HG02852 (cell line): ENCODE measurements at regions not wholly inside any gene's neighbourhood (a gene's known extent, or its start where the extent isn't known, plus 50 kb on each side); places are given as distances from the start of the nearest gene placed in this dataset.

Source experiments
- ATAC-seq: cut with Tn5 transposase; IDR thresholded peaks from one replicate; pipeline ENCODE4 v1.9.1; 2021; ENCODE audit warnings: mild to moderate bottlenecking, moderate library complexity; ENCODE audit not compliant: unreplicated experiment

- ATAC-seq: no peak
Measured at GRCh38 chr12:59260202-59260601, 335.6 kb upstream of the SLC16A7 start.

GRCh38 chr12:59252731-59253130, 332.4 kb upstream of the LRIG3 start:
- ATAC-seq: no peak

GRCh38 chr12:59250766-59251165, 330.5 kb upstream of the LRIG3 start:
- no peak for ATAC-seq

DNA sequence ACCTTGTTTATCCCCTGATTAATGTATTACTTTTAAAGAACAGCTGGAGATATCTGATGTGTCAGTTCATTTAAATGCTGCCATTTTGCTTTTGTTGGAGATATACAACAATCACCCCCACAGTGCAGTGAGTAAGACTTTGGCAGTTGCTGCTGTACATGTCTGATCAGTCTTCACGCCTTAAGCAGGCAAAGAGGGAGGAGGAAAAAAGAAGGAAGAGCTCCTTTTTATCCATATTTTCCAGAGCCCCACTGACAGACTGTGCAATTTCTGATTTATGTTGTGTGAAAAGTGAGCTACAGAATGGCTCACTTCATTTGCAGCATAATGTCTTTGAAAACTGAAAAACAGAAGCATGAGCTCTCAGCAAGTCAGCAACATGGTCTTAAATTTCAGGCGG, 319.7 kb upstream of the LRIG3 start:
- ATAC-seq: no peak

DNA sequence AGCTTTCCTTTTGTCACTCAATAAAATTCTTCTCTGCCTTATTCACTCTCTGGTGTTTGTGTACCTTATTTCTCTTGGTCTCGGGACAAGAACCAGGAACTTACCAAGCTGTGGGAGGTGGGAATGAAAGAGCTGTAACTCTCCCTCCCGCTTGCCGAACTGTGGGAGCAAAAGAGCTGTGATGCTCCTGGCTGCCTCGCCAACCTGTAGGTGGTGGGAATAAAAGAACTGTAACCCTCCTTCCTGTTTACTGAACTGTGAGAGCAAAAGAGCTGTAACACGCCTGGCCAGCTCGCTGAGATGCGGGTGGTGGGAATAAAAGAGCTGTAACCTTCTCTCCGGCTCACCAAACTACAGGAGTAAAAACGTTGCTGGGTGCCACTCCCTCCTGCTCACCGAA, 314.1 kb upstream of the LRIG3 start:
- no peak for ATAC-seq

- ATAC-seq: no peak
Measured at GRCh38 chr12:59230334-59230733, 310.0 kb upstream of the LRIG3 start.

DNA sequence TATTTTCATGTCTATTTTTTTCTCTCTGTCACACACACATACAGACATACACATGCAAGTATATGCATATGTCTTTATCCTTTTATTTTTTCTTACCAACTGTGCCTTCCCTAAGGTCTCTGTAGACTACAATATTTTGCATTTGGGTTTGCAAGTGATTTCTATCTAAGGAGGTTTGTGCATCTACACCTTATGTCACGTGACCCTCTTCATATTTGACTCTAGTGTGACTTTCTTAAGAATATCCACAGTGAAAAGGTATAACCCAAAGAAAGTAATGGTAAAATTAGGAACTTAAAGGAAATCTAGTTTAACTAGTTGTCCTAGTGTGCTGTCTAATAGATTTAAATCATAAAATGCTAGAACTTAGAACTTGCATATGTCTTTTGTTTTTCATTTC, 298.8 kb upstream of the LRIG3 start:
- ATAC-seq: no peak

DNA sequence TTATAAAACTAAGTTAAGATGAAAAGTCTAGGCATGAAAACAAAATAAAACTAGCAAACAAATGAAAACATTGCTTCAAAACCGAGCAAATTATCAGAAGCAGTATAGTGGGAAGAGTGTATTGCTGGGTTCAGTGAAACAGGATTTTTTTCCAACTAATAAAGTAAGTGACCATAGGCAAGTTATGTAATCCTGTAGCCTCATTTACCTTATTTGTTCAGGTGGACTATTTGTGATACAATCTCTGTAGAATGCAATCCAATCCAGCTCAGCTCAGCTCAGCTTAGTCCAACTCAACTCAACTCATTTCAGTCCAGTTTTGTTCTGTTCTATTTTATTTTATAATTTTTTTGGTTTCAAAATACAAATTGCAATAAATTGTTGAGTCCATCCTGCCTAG, 276.7 kb upstream of the LRIG3 start:
- no peak for ATAC-seq

- ATAC-seq: no peak
Measured at GRCh38 chr12:59194794-59195193, 274.5 kb upstream of the LRIG3 start.

DNA sequence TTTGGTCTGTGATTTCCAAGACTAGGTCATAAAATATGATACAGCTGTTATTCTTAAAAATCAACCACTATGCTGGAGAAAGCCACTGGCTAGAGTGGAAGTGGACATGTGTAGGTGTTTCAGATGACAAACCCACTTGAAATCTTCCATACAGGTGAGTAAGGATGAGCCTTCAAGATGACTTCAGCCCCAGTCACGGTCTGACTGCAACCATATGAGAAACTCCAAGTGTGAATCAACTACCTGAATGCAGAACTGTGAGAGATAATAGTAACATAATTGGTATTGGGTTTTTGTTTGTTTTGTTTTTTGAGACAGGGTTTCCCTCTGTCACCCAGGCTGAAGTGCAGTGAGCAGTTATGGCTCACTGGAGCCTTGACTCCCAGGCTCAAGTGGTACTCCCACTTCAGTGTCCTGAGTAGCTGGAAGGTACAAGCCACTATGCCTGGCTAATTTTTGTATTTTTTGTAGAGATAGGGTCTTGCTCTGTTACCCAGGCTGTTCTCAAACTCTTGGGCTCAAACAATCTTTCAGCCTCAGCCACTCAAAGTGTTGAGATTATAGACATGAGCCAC, 273.3 kb upstream of the LRIG3 start:
- no peak for ATAC-seq

GRCh38 chr12:59191372-59191771, 271.1 kb upstream of the LRIG3 start:
- no peak for ATAC-seq

GRCh38 chr12:59186451-59186850, 266.1 kb upstream of the LRIG3 start:
- no peak for ATAC-seq

DNA sequence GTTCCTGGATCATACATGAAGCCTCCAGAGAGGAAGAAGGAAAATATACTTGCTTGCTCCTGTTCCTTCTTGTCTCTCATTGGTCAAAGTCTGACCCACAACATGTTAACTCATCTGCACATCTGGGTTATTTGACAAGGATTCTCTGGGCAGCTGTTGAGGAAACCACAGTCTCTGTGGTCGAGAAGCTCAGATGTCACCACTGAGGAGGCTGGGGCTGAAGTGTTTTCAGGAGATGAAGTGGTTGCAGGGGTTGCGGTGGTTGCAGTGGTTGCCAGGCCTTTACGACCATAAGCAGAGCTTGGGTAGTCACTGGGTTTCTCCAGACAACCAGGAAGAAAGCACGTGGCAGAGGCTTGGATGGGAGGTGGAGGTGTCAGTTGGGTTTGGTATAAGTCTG, 265.0 kb upstream of the LRIG3 start:
- no peak for ATAC-seq

- no peak for ATAC-seq
Measured at GRCh38 chr12:59182658-59183455, 262.6 kb upstream of the LRIG3 start.

- ATAC-seq: no peak
Measured at GRCh38 chr12:59182191-59182590, 261.9 kb upstream of the LRIG3 start.

- ATAC-seq: no peak
Measured at GRCh38 chr12:59181196-59181777, 261.0 kb upstream of the LRIG3 start.

- no peak for ATAC-seq
Measured at GRCh38 chr12:59179231-59179630, 258.9 kb upstream of the LRIG3 start.

DNA sequence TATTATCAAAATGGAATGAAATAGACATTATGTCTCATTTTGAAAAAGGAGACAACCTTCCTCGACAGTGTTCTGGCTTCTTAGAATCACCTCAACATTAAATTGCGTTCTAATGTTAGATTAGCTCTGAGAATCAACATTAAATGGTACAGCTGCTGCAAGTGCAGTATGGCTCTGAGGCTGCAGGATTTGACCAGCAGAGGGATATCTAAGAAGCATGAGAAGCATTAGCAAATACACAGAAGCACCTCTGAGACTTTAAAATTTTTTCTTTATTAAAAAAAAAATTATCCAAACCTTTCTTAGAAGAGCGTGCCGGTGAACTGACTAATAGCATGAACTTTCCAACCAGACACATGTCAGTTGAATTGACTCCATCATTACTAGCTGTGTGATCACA, 253.4 kb upstream of the LRIG3 start:
- no peak for ATAC-seq

DNA sequence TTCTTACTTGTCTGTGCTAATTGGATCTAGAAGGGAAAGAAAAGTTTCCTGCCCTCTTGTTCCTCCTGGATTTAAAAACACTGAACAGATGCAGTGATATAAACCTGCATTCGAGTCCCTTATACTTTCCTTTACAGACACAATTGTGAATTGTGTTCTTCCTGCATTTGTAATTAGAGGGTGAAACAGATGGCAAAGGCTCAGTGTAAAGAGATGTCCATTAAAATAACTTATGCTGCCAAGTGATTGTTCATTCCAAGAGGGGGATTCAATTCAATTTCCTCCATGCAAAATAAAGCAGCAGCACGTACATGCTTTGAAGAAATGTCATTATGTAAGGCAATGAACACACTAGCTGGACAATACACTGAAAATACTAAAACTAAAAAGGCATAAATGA, 248.3 kb upstream of the LRIG3 start:
- no peak for ATAC-seq

GRCh38 chr12:59166457-59166856, 246.2 kb upstream of the LRIG3 start:
- no peak for ATAC-seq

DNA sequence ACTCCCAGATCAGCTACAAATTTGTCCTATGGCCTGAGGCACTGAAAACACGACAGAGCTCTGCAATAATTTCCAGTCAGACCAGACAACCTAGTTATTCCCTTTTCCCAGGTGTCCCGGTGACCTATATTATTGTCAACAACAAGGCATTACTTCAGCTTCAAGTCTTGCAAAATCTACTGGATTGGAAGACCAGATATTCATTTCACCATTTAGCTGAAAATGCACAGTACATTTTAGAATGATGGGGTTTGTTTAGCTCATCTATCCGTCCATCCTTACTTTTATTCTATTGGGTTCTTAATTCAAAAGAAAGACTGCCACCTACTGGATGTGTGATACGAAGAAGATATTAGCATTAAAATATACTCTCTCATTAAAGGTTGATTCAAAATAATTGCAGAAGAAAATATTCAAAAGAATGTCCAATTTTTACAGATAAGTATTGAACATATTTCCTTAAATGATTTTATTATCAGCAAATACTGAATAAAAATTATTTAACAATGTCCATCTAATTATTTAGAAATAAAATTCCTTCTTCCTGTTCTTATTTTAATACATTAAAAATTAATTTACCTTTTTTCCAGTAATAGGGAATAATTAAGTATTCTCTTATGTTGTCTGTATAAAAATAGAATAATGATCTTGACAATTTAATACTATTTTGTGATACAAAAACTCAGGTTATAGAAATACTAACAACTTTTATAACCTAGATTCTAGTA, 244.9 kb upstream of the LRIG3 start:
- no peak for ATAC-seq

- ATAC-seq: no peak
Measured at GRCh38 chr12:59164226-59164625, 243.9 kb upstream of the LRIG3 start.
